Neural progenitor cell (in vitro differentiated cells): ENCODE measurements at regions not wholly inside any gene's neighbourhood (a gene's known extent, or its start where the extent isn't known, plus 50 kb on each side); places are given as distances from the start of the nearest gene placed in this dataset.

Experiments
- DNase-seq: peaks from one replicate; pipeline ENCODE4 v3.0.0-alpha.2; 2016; ENCODE audit warnings: low spot score
- H2AFZ ChIP-seq: fragments of 200-600 bp; sonication (generic); replicated peaks from 2 replicates; pipeline ENCODE4 v1.6.1; 2016; ENCODE audit warnings: antibody characterized with exemption
- H3F3A ChIP-seq: fragments of 200-600 bp; sonication (generic); 2 replicates; pipeline ENCODE4 v1.6.1; 2016; ENCODE audit warnings: antibody characterized with exemption, low read depth
- H3K27ac ChIP-seq: fragments of 200-600 bp; sonication (generic); 2 replicates; pipeline ENCODE4 v1.5.1; 2016; ENCODE audit warnings: mild to moderate bottlenecking
- H3K27me3 ChIP-seq: fragments of 200-600 bp; sonication (generic); 2 replicates; pipeline ENCODE4 v1.6.1; 2016; ENCODE audit warnings: mild to moderate bottlenecking, moderate library complexity
- H3K36me3 ChIP-seq: fragments of 200-600 bp; sonication (generic); 2 replicates; pipeline ENCODE4 v1.5.1; 2016
- H3K4me1 ChIP-seq: fragments of 200-600 bp; sonication (generic); 2 replicates; pipeline ENCODE4 v1.6.1; 2016; ENCODE audit warnings: mixed run types
- H3K4me2 ChIP-seq: fragments of 200-600 bp; sonication (generic); 2 replicates; pipeline ENCODE4 v1.6.1; 2016
- H3K4me3 ChIP-seq: fragments of 200-600 bp; sonication (generic); 2 replicates; pipeline ENCODE4 v1.5.1; 2016
- H3K79me2 ChIP-seq: fragments of 200-600 bp; sonication (generic); 2 replicates; pipeline ENCODE4 v1.6.1; 2016; ENCODE audit warnings: low read depth
- H3K9ac ChIP-seq: fragments of 200-600 bp; sonication (generic); 2 replicates; pipeline ENCODE4 v1.6.1; 2016
- H3K9me3 ChIP-seq: fragments of 200-600 bp; sonication (generic); 2 replicates; pipeline ENCODE4 v1.5.1; 2016; ENCODE audit warnings: low read depth
- H4K20me1 ChIP-seq: fragments of 200-600 bp; sonication (generic); 2 replicates; pipeline ENCODE4 v1.6.1; 2016; ENCODE audit warnings: low read depth
- H3K27ac Mint-ChIP-seq: 3 replicates; pipeline ENCODE4 v1.8.0; 2021; ENCODE audit warnings: mixed read lengths
- H3K27me3 Mint-ChIP-seq: 2 replicates; pipeline ENCODE4 v1.8.0; 2022; ENCODE audit warnings: low read depth, mild to moderate bottlenecking, inconsistent platforms, moderate library complexity, mixed read lengths; ENCODE audit not compliant: insufficient read depth
- H3K36me3 Mint-ChIP-seq: 3 replicates; pipeline ENCODE4 v1.8.0; 2021; ENCODE audit warnings: mixed read lengths
- H3K4me1 Mint-ChIP-seq: 3 replicates; pipeline ENCODE4 v1.8.0; 2021; ENCODE audit warnings: mixed read lengths
- H3K4me3 Mint-ChIP-seq: 3 replicates; pipeline ENCODE4 v1.8.0; 2021; ENCODE audit warnings: mild to moderate bottlenecking, moderate library complexity, mixed read lengths
- H3K9me3 Mint-ChIP-seq: 3 replicates; pipeline ENCODE4 v1.8.0; 2020; ENCODE audit warnings: mixed read lengths
- EZH2 ChIP-seq: fragments of 200-600 bp; sonication (generic); IDR thresholded peaks from 2 replicates; pipeline ENCODE4 v1.6.1; 2017; ENCODE audit warnings: antibody characterized with exemption, mild to moderate bottlenecking, moderate library complexity
- EZH2phosphoT487 ChIP-seq: fragments of 200-600 bp; sonication (generic); IDR thresholded peaks from 2 replicates; pipeline ENCODE4 v1.6.1; 2017; ENCODE audit warnings: antibody characterized with exemption
- TF ChIP-seq, protein P1 (sequence below): fragments of 200-600 bp; sonication (generic); IDR thresholded peaks from 2 replicates; pipeline ENCODE4 v1.5.1; 2017; ENCODE audit warnings: antibody characterized with exemption, mild to moderate bottlenecking

DNA sequence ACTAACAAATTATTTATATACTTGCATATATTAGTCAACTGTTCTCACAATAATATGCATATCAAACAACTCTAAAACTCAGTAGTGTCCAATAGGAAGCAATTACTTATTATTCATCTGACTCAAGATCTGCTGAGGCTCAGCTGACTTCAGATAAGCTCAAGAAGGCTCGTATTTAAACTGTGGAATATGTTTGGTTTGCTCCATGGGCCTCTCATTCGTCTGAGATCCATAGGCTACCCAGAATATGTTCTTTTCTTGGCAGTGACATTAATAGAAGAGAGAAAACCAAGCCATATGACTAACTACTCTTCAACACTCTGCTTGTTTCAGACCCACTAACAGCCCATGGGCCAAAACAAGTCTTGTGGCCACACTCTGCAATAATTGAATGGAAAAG lies 107.7 kb upstream of the MAP2 start:
- no peaks in the 10 kb centered on the region for H3K36me3 Mint-ChIP-seq
- no peaks in the 10 kb centered on the region for H4K20me1 ChIP-seq

DNA sequence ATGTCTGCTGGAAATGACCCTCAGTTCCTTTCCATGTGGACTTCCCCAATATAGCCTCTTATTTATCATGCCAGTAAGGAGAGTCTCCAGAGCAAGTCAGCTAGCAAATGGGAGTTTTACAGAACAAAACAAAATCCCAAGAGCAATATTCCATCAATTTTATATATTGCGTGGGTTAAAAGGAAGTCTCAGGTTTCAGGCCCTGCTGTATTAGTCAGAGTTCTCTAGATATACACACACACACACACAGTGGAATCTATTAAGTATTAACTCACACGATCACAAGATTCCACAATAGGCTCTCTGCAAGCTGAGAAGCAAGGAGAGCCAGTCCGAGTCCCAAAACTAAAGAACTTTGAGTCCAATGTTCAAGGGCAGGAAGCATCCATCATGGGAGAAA lies 102.8 kb upstream of the MAP2 start:
- no peak overlapping the region for H3K27ac Mint-ChIP-seq
- peaks cover 8% of the 10 kb centered on the region for H3K4me1 Mint-ChIP-seq
- Histone ChIP-seq H3K4me3 (no peak overlapping the region), H3K4me1 (no peaks in the 10 kb centered on the region), H3K4me2 (no peak overlapping the region), H3K27ac (no peak overlapping the region), H3K36me3 (no peaks in the 10 kb centered on the region), H3K9me3 (no peaks in the 10 kb centered on the region), H2AFZ (no peak overlapping the region), H3K79me2 (no peaks in the 10 kb centered on the region), H3K27me3 (no peaks in the 10 kb centered on the region), H3K9ac (no peak overlapping the region), H3F3A (no peaks in the 10 kb centered on the region), H4K20me1 (no peaks in the 10 kb centered on the region)
- H3K9me3 Mint-ChIP-seq, result no peaks in the 10 kb centered on the region
- no peaks in the 10 kb centered on the region for H3K36me3 Mint-ChIP-seq
- TF ChIP-seq, protein P1, sequence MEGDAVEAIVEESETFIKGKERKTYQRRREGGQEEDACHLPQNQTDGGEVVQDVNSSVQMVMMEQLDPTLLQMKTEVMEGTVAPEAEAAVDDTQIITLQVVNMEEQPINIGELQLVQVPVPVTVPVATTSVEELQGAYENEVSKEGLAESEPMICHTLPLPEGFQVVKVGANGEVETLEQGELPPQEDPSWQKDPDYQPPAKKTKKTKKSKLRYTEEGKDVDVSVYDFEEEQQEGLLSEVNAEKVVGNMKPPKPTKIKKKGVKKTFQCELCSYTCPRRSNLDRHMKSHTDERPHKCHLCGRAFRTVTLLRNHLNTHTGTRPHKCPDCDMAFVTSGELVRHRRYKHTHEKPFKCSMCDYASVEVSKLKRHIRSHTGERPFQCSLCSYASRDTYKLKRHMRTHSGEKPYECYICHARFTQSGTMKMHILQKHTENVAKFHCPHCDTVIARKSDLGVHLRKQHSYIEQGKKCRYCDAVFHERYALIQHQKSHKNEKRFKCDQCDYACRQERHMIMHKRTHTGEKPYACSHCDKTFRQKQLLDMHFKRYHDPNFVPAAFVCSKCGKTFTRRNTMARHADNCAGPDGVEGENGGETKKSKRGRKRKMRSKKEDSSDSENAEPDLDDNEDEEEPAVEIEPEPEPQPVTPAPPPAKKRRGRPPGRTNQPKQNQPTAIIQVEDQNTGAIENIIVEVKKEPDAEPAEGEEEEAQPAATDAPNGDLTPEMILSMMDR, result no peak
- TF ChIP-seq EZH2 (no peak), EZH2phosphoT487 (no peak)
- no peak overlapping the region for H3K4me3 Mint-ChIP-seq
- DNase-seq, result no peak
- no peaks in the 10 kb centered on the region for H3K27me3 Mint-ChIP-seq

More for the DNA sequence above, 107.7 kb upstream of the MAP2 start:
- TF ChIP-seq, protein P1, result no peak
- no peak for TF ChIP-seq EZH2
- no peak for TF ChIP-seq EZH2phosphoT487
- no peak for DNase-seq
- Histone ChIP-seq H3K27me3 (no peaks in the 10 kb centered on the region), H3K4me2 (no peak overlapping the region), H3F3A (no peaks in the 10 kb centered on the region), H3K36me3 (no peaks in the 10 kb centered on the region), H3K9me3 (no peaks in the 10 kb centered on the region), H3K4me1 (no peaks in the 10 kb centered on the region), H3K4me3 (no peak overlapping the region), H3K79me2 (no peaks in the 10 kb centered on the region), H2AFZ (no peak overlapping the region), H3K27ac (no peak overlapping the region), H3K9ac (no peak overlapping the region)
- Mint-ChIP-seq H3K4me1 (peaks cover 2% of the 10 kb centered on the region), H3K9me3 (no peaks in the 10 kb centered on the region), H3K27ac (no peak overlapping the region), H3K27me3 (no peaks in the 10 kb centered on the region), H3K4me3 (no peak overlapping the region)

DNA sequence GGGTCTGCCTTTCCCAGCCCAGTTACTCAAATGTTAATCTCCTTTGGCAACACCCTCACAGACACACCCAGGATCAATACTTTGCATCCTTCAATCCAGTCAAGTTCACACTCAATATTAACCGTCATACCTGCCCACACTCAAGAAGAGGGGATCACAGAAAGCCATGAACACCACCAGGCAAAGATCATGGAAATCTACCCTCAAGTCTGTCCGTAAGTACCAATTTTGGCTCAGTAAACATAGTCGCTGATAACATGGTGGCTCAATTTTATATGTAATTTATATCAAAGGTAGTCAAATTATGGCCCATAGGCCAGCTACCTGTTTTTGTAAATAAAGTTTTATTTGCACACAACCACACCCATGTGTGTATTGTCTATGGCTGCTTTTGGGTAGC lies 102.3 kb upstream of the MAP2 start:
- Mint-ChIP-seq H3K4me1 (peaks cover 8% of the 10 kb centered on the region), H3K27me3 (no peaks in the 10 kb centered on the region), H3K9me3 (no peaks in the 10 kb centered on the region), H3K27ac (no peak overlapping the region), H3K36me3 (no peaks in the 10 kb centered on the region), H3K4me3 (no peak overlapping the region)
- DNase-seq, result no peak
- no peaks in the 10 kb centered on the region for H3K4me1 ChIP-seq
- H3F3A ChIP-seq, result no peaks in the 10 kb centered on the region
- no peaks in the 10 kb centered on the region for H4K20me1 ChIP-seq
- no peak overlapping the region for H2AFZ ChIP-seq
- H3K36me3 ChIP-seq, result no peaks in the 10 kb centered on the region
- no peaks in the 10 kb centered on the region for H3K27me3 ChIP-seq
- no peak overlapping the region for H3K9ac ChIP-seq
- H3K9me3 ChIP-seq, result no peaks in the 10 kb centered on the region
- TF ChIP-seq, protein P1, result no peak
- TF ChIP-seq EZH2phosphoT487 (no peak), EZH2 (no peak)
- H3K4me2 ChIP-seq, result no peak overlapping the region
- no peak overlapping the region for H3K4me3 ChIP-seq
- H3K27ac ChIP-seq, result no peak overlapping the region
- no peaks in the 10 kb centered on the region for H3K79me2 ChIP-seq

DNA sequence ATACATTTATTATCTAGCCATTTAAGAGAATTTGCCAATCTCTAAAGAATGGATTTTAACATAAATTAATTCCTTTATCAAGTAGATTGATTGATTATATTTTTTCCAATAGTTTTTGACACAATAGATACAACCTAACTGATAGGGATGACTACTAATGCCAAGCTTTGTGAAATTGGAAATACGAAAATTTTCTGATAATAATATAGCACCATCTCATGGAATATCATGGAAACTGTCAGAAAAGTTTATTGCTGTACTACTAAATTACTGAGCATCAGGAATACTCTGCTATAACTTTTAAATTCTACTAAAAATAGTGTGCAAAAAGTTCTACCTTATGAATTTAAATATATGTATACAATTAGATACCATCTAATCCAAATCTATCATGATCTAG lies 101.8 kb upstream of the MAP2 start:
- Histone ChIP-seq H4K20me1 (no peaks in the 10 kb centered on the region), H3K4me3 (no peak overlapping the region), H3K79me2 (no peaks in the 10 kb centered on the region), H3K4me2 (no peak overlapping the region), H3K27ac (no peak overlapping the region), H3K27me3 (no peaks in the 10 kb centered on the region), H3K36me3 (no peaks in the 10 kb centered on the region), H3K9ac (no peak overlapping the region), H3F3A (no peaks in the 10 kb centered on the region), H3K9me3 (no peaks in the 10 kb centered on the region), H3K4me1 (no peaks in the 10 kb centered on the region), H2AFZ (no peak overlapping the region)
- Mint-ChIP-seq H3K4me3 (no peak overlapping the region), H3K4me1 (peaks cover 8% of the 10 kb centered on the region), H3K36me3 (no peaks in the 10 kb centered on the region), H3K27ac (no peak overlapping the region), H3K9me3 (no peaks in the 10 kb centered on the region), H3K27me3 (no peaks in the 10 kb centered on the region)
- TF ChIP-seq, protein P1, result peak; percentile 21
- TF ChIP-seq EZH2, result no peak
- DNase-seq, result no peak
